Common myeloid progenitor, CD34-positive (primary cell): ENCODE measurements at regions not wholly inside any gene's neighbourhood (a gene's known extent, or its start where the extent isn't known, plus 50 kb on each side); places are given as distances from the start of the nearest gene placed in this dataset.

Experiments
- CTCF ChIA-PET: fragments of 350-600 bp; sonication (Branson Sonifier 250); formaldehyde crosslinking; loops from one replicate; lab custom pipeline; 2021; ENCODE audit warnings: antibody characterized with exemption; lab: Charles Lee
- POLR2A ChIA-PET: fragments of 350-600 bp; sonication (Branson Sonifier 250); formaldehyde crosslinking; loops from one replicate; lab custom pipeline; 2021; ENCODE audit warnings: antibody characterized with exemption; lab: Charles Lee
- DNase-seq, 3 donors: peaks; one replicate each; pipeline versions ENCODE4 v3.0.0 to v3.0.0-alpha.2; 2013
- H3K27ac ChIP-seq, 2 experiments: 1 replicate in 1 of 2; 2 replicates in 1 of 2; pipeline ENCODE4 v1.7.0; 2013; ENCODE audit warnings: inconsistent platforms in 2 of 2, low read length in 2 of 2, mild to moderate bottlenecking in 2 of 2, low read depth in 1 of 2, moderate library complexity in 1 of 2; ENCODE audit not compliant: severe bottlenecking in 2 of 2, insufficient read depth in 1 of 2, poor library complexity in 1 of 2
- H3K27me3 ChIP-seq, 5 experiments: replicated peaks in 2 of 5; 1 replicate in 3 of 5; 2 replicates in 2 of 5; pipeline versions ENCODE4 v1.6.1 to v1.7.0; 2013; ENCODE audit warnings: low read length in 4 of 5, mild to moderate bottlenecking in 2 of 5, moderate library complexity in 2 of 5, inconsistent platforms in 1 of 5; ENCODE audit not compliant: insufficient read depth in 5 of 5, control insufficient read depth in 4 of 5
- H3K36me3 ChIP-seq, 4 experiments: 1 replicate in 2 of 4; 2 replicates in 2 of 4; pipeline versions ENCODE4 v1.6.1 to v1.7.0; 2013; ENCODE audit warnings: low read length in 3 of 4, control low read depth in 1 of 4, mild to moderate bottlenecking in 1 of 4; ENCODE audit not compliant: control insufficient read depth in 4 of 4, insufficient read depth in 4 of 4
- H3K4me1 ChIP-seq, 4 experiments: 1 replicate in 3 of 4; 2 replicates in 1 of 4; pipeline versions ENCODE4 v1.6.1 to v1.7.1; 2013; ENCODE audit warnings: low read length in 3 of 4, mild to moderate bottlenecking in 3 of 4, control low read depth in 1 of 4, inconsistent platforms in 1 of 4, moderate library complexity in 1 of 4; ENCODE audit not compliant: control insufficient read depth in 4 of 4, insufficient read depth in 4 of 4; ENCODE audit errors: control extremely low read depth in 1 of 4
- H3K4me3 ChIP-seq, 7 experiments: 1 replicate in 4 of 7; 2 replicates in 3 of 7; pipeline versions ENCODE4 v1.5.1 to v1.7.0; 2013; ENCODE audit warnings: mild to moderate bottlenecking in 7 of 7, low read length in 6 of 7, moderate library complexity in 6 of 7, inconsistent platforms in 2 of 7, low read depth in 2 of 7, control low read depth in 1 of 7; ENCODE audit not compliant: insufficient read depth in 4 of 7, control insufficient read depth in 1 of 7; ENCODE audit errors: extremely low read depth in 1 of 7
- H3K9me3 ChIP-seq, 5 experiments: 1 replicate in 4 of 5; 2 replicates in 1 of 5; pipeline versions ENCODE4 v1.6.1 to v1.7.1; 2013; ENCODE audit warnings: low read length in 4 of 5, mild to moderate bottlenecking in 2 of 5, inconsistent platforms in 1 of 5, low read depth in 1 of 5, moderate library complexity in 1 of 5; ENCODE audit not compliant: control insufficient read depth in 4 of 5, insufficient read depth in 2 of 5; ENCODE audit errors: control extremely low read depth in 1 of 5
- WGBS: methylation state at CpG from one replicate; pipeline ENCODE4 v1.1.5; 2013; ENCODE audit not compliant: insufficient coverage; 5-methylcytosine and 5-hydroxymethylcytosine counted together

DNA sequence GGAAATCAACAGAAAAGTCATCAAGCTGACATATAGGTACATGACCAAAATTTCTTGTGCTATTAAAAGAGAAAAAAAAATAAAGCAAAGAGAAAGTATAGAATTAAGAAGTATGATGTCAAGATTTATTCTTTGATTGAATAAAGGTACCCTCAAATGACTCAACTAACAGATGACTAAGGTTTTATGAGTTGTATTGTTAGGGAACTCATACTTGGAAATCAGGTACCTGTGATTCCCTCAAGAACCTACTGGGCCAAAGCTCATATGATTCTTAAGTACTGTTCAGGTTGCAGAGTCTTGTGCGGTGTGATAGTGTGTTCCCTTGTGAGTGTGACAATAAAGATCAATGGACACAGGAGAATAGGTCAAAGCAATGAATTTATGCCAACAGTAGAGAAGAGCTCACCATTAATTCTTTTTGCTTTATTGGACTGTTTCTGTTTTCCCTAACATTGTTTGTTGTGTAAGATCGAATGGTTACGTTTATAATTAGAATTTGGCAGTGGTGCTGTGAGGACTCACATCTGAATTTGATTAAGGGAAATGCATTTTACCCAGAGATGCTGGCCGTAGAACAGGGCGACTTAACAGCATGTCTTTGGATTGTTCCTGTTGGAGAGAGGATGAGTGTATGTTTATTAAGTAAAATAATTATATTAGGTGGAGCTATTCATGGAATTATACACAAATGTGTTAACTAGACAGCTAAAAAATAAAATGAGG, 293.2 kb upstream of the SEMA3D start:
- H3K36me3 ChIP-seq = no peaks in the 10 kb centered on the region
- H3K4me1 ChIP-seq = no peaks in the 10 kb centered on the region
- no peaks in the 10 kb centered on the region for H3K9me3 ChIP-seq
- 100% methylated on average over 3 of the region's 5 CpGs for WGBS
- H3K27ac ChIP-seq = no peak overlapping the region
- ChIA-PET CTCF (interaction anchor here (0.6 to 1.5 kb wide), 3 partner anchors 16 to 438 kb away, joined by 3 to 4 read pairs (median 3); no protein-coding TSS in a partner anchor), POLR2A (interaction anchor here (0.6 kb wide), 1 partner anchor 25 kb away, joined by 7 read pairs; no protein-coding TSS in a partner anchor)
- H3K27me3 ChIP-seq = no peaks in the 10 kb centered on the region
- no peak for DNase-seq
- no peak overlapping the region for H3K4me3 ChIP-seq

DNA sequence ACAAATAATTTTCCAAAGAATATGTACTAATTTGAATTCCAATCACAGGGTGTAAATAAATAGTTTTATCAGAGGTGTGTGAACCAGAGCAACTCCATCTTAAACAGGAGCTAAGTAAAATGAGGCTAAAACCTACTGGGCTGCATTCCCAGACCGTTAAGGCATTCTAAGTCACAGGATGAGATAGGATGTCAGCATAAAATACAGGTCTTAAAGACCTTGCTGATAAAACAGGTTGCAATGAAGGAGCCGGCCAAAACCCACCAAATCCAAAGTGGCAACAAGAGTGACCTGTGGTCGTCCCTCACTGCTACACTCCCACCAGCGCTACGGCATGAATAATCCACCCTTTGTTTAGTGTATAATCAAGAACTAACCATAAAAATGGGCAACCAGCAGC, 291.7 kb upstream of the SEMA3D start:
- Histone ChIP-seq H3K27me3 (no peaks in the 10 kb centered on the region), H3K9me3 (no peaks in the 10 kb centered on the region), H3K36me3 (no peaks in the 10 kb centered on the region), H3K4me3 (no peak overlapping the region), H3K27ac (no peak overlapping the region), H3K4me1 (no peaks in the 10 kb centered on the region)
- WGBS = 92% methylated on average over 4 of the region's 5 CpGs
- POLR2A ChIA-PET = no interaction called here
- no peak for DNase-seq
- CTCF ChIA-PET = no interaction called here

DNA sequence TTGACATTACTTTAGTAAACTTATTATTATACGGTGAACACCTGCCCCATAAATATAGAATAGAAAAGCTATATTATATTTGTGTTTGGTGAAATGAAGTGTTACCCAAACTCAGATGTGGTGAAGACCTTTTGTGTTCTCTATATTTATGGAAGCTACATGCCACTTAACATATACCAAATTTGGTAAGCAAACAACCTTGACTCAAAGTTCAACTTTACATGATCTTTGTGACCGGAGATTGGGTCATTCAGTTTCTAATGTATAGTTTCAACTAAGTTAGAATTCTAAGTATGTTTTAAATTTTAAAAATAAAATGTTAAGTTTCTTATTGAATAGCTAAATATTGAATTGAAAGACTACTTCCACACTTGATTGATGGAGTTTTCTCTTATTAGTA, 288.6 kb upstream of the SEMA3D start:
- Histone ChIP-seq H3K27ac (no peak overlapping the region), H3K4me1 (peaks cover 2 to 14% (median 10%) of the 10 kb centered on the region in 4 experiments), H3K27me3 (no peaks in the 10 kb centered on the region), H3K9me3 (no peaks in the 10 kb centered on the region), H3K36me3 (no peaks in the 10 kb centered on the region), H3K4me3 (no peak overlapping the region)
- ChIA-PET POLR2A (no interaction called here), CTCF (no interaction called here)
- no peak for DNase-seq
- no CpG with 5 or more reads among the region's 2 CpGs for WGBS

DNA sequence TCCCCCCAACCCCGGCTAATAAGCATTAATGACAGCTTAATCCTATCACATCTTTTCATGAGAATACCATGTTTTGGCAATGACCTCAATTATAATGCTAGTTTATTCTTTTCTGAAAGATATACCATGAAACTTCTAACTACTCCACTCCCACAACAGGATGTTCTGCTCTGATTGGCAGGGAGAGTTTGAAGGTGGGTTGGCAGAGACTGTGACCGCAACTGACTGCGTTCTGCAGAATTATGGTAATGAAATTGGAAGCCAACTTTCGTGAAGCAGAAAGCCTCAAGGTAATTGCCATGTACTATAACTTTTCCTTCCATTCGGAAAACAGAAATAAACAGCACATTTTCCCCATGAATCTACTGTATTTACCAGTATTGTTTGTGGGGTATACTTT, 288.2 kb upstream of the SEMA3D start:
- no peak overlapping the region for H3K27ac ChIP-seq
- no peak for DNase-seq
- H3K9me3 ChIP-seq = no peaks in the 10 kb centered on the region
- CTCF ChIA-PET = no interaction called here
- peaks cover 2 to 14% (median 10%) of the 10 kb centered on the region in 4 experiments for H3K4me1 ChIP-seq
- H3K4me3 ChIP-seq = no peak overlapping the region
- no peaks in the 10 kb centered on the region for H3K36me3 ChIP-seq
- 100% methylated on average over 2 of the region's 5 CpGs for WGBS
- POLR2A ChIA-PET = no interaction called here
- no peaks in the 10 kb centered on the region for H3K27me3 ChIP-seq

DNA sequence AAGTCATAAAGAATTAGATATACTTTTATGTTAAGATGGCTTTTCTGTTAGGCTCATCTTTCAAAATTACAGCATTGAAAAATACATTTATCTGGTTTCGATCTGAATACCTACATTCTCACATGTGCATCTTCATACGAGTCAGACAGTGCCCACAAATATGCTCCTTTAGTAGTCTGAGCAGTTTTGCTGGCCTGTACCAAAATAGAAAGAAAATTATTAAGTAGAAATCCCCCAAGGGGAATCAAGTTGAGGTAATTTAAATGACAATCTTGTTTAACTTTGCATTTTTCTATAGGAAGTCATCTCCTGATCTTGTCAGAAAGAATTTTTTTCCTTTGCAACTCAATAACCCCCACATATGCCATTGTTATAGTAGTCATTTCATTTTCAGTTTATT, 287.4 kb upstream of the SEMA3D start:
- DNase-seq = no peak
- Histone ChIP-seq H3K4me3 (no peak overlapping the region), H3K27me3 (no peaks in the 10 kb centered on the region), H3K4me1 (peaks cover 2 to 14% (median 10%) of the 10 kb centered on the region in 4 experiments), H3K9me3 (no peaks in the 10 kb centered on the region), H3K27ac (no peak overlapping the region), H3K36me3 (no peaks in the 10 kb centered on the region)
- WGBS = no CpG with 5 or more reads among the region's 2 CpGs
- POLR2A ChIA-PET = no interaction called here
- CTCF ChIA-PET = no interaction called here

DNA sequence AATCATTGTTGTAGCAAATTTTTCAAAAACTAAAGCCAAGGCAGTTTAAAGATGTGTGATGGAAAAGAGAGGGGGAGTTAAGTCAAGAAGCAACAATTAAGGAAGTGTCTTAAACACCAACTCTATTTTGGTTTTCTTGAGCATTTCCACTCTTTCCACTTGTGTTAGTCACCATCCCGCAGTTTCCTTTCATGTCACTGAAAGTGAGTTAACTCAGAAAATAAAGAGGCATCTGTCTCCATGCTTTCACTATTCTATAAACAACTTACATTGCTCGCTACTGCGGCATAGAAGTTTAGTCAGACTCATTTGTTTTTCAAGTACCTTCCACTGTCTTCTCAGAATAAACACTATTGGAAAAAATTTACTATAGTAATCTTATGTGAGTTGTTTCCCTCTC, 284.9 kb upstream of the SEMA3D start:
- POLR2A ChIA-PET = no interaction called here
- CTCF ChIA-PET = no interaction called here
- WGBS = 0% methylated on average over 1 of the region's 3 CpGs

DNA sequence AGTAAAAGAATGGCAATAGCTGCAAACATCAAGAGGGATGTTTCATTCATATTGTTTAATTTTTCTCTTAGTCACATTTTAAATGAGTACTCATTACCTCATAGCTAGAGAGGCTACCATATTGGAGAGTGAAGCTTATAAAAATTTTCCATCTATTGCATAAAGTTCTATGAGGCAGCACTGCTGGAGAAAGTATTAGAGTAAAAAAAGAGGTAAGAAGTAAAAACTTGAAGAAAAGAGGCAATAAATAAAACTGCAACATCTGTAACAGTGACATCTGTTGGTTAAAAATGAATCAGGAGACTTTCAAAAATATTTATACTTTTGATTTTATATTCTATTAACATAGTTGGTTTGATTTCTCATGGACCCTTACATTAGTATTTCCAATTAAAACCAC, 284.5 kb upstream of the SEMA3D start:
- CTCF ChIA-PET = no interaction called here
- POLR2A ChIA-PET = no interaction called here
- Histone ChIP-seq H3K27ac (peak overlapping the region in 1 of 2 experiments; percentile 59), H3K36me3 (no peaks in the 10 kb centered on the region), H3K4me3 (peak overlapping the region in 1 of 7 experiments; percentile 59), H3K27me3 (no peaks in the 10 kb centered on the region), H3K4me1 (peaks cover 2 to 17% (median 10%) of the 10 kb centered on the region in 4 experiments), H3K9me3 (no peaks in the 10 kb centered on the region)
- peak in 2 of 3 donors; percentile 18 to 34 for DNase-seq

More for the DNA sequence above, 284.9 kb upstream of the SEMA3D start:
- Histone ChIP-seq H3K4me3 (peak overlapping the region in 2 of 7 experiments; percentile 37 to 59), H3K4me1 (peaks cover 2 to 14% (median 10%) of the 10 kb centered on the region in 4 experiments), H3K27me3 (no peaks in the 10 kb centered on the region), H3K36me3 (no peaks in the 10 kb centered on the region), H3K27ac (peak overlapping the region; percentile 33 to 59), H3K9me3 (no peaks in the 10 kb centered on the region)
- peak; percentile 66 to 94 (median 90) for DNase-seq
